CMK (cell line): ENCODE measurements at regions not wholly inside any gene's neighbourhood (a gene's known extent, or its start where the extent isn't known, plus 50 kb on each side); places are given as distances from the start of the nearest gene placed in this dataset.
"Not testable (repeated sequence)": the region's sequence is repeated elsewhere in the genome, so short reads cannot be mapped to it uniquely, and the experiment has no call there.

ENCODE experiments used
- DNase-seq: peaks from one replicate; pipeline ENCODE4 v3.0.0-alpha.2; 2010; ENCODE audit warnings: low read depth

- not testable (repeated sequence) for DNase-seq
Observed at GRCh38 chr15:30688684-30689083, 62.8 kb downstream of the ARHGAP11B start.

- DNase-seq, result not testable (repeated sequence)
Observed at GRCh38 chr15:30690153-30690552, 64.2 kb downstream of the ARHGAP11B start.

- DNase-seq, result not testable (repeated sequence)
Observed at GRCh38 chr15:30695811-30696210, 69.9 kb downstream of the ARHGAP11B start.

- DNase-seq, result not testable (repeated sequence)
Observed at GRCh38 chr15:30696439-30697314, 70.7 kb downstream of the ARHGAP11B start.

- DNase-seq, result not testable (repeated sequence)
Observed at GRCh38 chr15:30697315-30697685, 71.4 kb downstream of the ARHGAP11B start.

- DNase-seq, result not testable (repeated sequence)
Observed at GRCh38 chr15:30700006-30700597, 74.2 kb downstream of the ARHGAP11B start.

- not testable (repeated sequence) for DNase-seq
Observed at GRCh38 chr15:30707976-30708685, 82.2 kb downstream of the ARHGAP11B start.

- DNase-seq, result not testable (repeated sequence)
Observed at GRCh38 chr15:30708809-30709208, 82.9 kb downstream of the ARHGAP11B start.

GRCh38 chr15:30718038-30718643, 92.2 kb downstream of the ARHGAP11B start:
- not testable (repeated sequence) for DNase-seq

GRCh38 chr15:30719363-30719762, 93.4 kb downstream of the ARHGAP11B start:
- DNase-seq, result not testable (repeated sequence)

- DNase-seq, result not testable (repeated sequence)
Observed at GRCh38 chr15:30720825-30721224, 94.9 kb downstream of the ARHGAP11B start.

GRCh38 chr15:30721529-30721928, 95.6 kb downstream of the ARHGAP11B start:
- not testable (repeated sequence) for DNase-seq

- DNase-seq, result not testable (repeated sequence)
Observed at GRCh38 chr15:30723540-30724175, 97.7 kb downstream of the ARHGAP11B start.

- DNase-seq, result not testable (repeated sequence)
Observed at GRCh38 chr15:30729880-30730590, 104.1 kb downstream of the ARHGAP11B start.

- DNase-seq, result not testable (repeated sequence)
Observed at GRCh38 chr15:30730633-30731032, 104.7 kb downstream of the ARHGAP11B start.

GRCh38 chr15:30732100-30732499, 106.2 kb downstream of the ARHGAP11B start:
- DNase-seq, result not testable (repeated sequence)

- DNase-seq, result not testable (repeated sequence)
Observed at GRCh38 chr15:30735884-30736564, 110.1 kb downstream of the ARHGAP11B start.

- DNase-seq, result not testable (repeated sequence)
Observed at GRCh38 chr15:30742796-30743195, 116.9 kb downstream of the ARHGAP11B start.

GRCh38 chr15:30749048-30749447, 123.1 kb downstream of the ARHGAP11B start:
- DNase-seq, result not testable (repeated sequence)

- DNase-seq, result not testable (repeated sequence)
Observed at GRCh38 chr15:30755036-30755687, 129.2 kb downstream of the ARHGAP11B start.
